Neural cell (in vitro differentiated cells): ENCODE measurements at regions not wholly inside any gene's neighbourhood (a gene's known extent, or its start where the extent isn't known, plus 50 kb on each side); places are given as distances from the start of the nearest gene placed in this dataset.

Source experiments
- H2AFZ ChIP-seq: fragments of 200-600, 300-800 bp; sonication (generic), shearing (Covaris generic); 2 replicates; pipeline ENCODE4 v1.6.0; 2014; ENCODE audit warnings: low read depth, mild to moderate bottlenecking, antibody characterized with exemption, low read length, moderate library complexity
- H3F3A ChIP-seq: fragments of 200-600 bp; shearing (Covaris generic); 2 replicates; pipeline ENCODE4 v1.6.1; 2016; ENCODE audit warnings: mild to moderate bottlenecking, moderate library complexity, mixed read lengths, antibody characterized with exemption, low read length; ENCODE audit not compliant: insufficient read depth, poor library complexity, severe bottlenecking
- H3K27ac ChIP-seq: fragments of 200-600, 300-800 bp; sonication (generic), shearing (Covaris generic); 2 replicates; pipeline ENCODE4 v1.5.1; 2014; ENCODE audit warnings: mild to moderate bottlenecking, low read length, moderate library complexity
- H3K27me3 ChIP-seq: fragments of 300-800, 200-600 bp; sonication (generic), shearing (Covaris generic); 2 replicates; pipeline ENCODE4 v1.6.0; 2014; ENCODE audit warnings: mild to moderate bottlenecking, low read depth, low read length, moderate library complexity; ENCODE audit not compliant: insufficient read depth
- H3K36me3 ChIP-seq: fragments of 300-800, 200-600 bp; sonication (generic), shearing (Covaris generic); 2 replicates; pipeline ENCODE4 v1.5.1; 2014; ENCODE audit warnings: mild to moderate bottlenecking, antibody characterized with exemption, low read length, moderate library complexity; ENCODE audit not compliant: insufficient read depth
- H3K4me2 ChIP-seq: fragments of 300-800, 200-600 bp; sonication (generic), shearing (Covaris generic); 2 replicates; pipeline ENCODE4 v1.6.0; 2014; ENCODE audit warnings: mild to moderate bottlenecking, low read length
- H3K4me3 ChIP-seq: fragments of 300-800, 200-600 bp; sonication (generic), shearing (Covaris generic); 2 replicates; pipeline ENCODE4 v1.5.1; 2014; ENCODE audit warnings: mild to moderate bottlenecking, low read length, moderate library complexity
- H3K79me2 ChIP-seq: fragments of 200-600 bp; shearing (Covaris generic); replicated peaks from 2 replicates; pipeline ENCODE4 v1.6.0; 2014; ENCODE audit warnings: mild to moderate bottlenecking, low read length, moderate library complexity; ENCODE audit not compliant: insufficient read depth
- H3K9ac ChIP-seq: fragments of 300-800, 200-600 bp; sonication (generic), shearing (Covaris generic); 2 replicates; pipeline ENCODE4 v1.6.1; 2016; ENCODE audit warnings: mild to moderate bottlenecking, low read length, mixed read lengths
- H3K9me2 ChIP-seq: fragments of 200-600 bp; shearing (Covaris generic); 2 replicates; pipeline ENCODE4 v1.6.1; 2016; ENCODE audit warnings: mild to moderate bottlenecking, low read length, mixed read lengths; ENCODE audit not compliant: insufficient read depth
- H3K9me3 ChIP-seq: fragments of 200-600, 300-800 bp; sonication (generic), shearing (Covaris generic); 2 replicates; pipeline ENCODE4 v1.6.1; 2016; ENCODE audit warnings: mild to moderate bottlenecking, mixed run types, low read length, moderate library complexity, mixed read lengths
- H4K20me1 ChIP-seq: fragments of 200-600 bp; shearing (Covaris generic); 2 replicates; pipeline ENCODE4 v1.6.1; 2016; ENCODE audit warnings: mild to moderate bottlenecking, mixed run types; ENCODE audit not compliant: insufficient read depth
- EP300 ChIP-seq: fragments of 450-650 bp; conservative IDR thresholded peaks from 2 replicates; pipeline ENCODE4 v1.6.1; 2014; ENCODE audit warnings: antibody characterized with exemption, mild to moderate bottlenecking, moderate library complexity; ENCODE audit not compliant: poor library complexity, severe bottlenecking
- EZH2 ChIP-seq: fragments of 200-600, 300-800 bp; shearing (Covaris generic), sonication (generic); IDR thresholded peaks from 2 replicates; pipeline ENCODE4 v1.6.1; 2014; ENCODE audit warnings: antibody characterized with exemption, low read length, borderline replicate concordance, mild to moderate bottlenecking; ENCODE audit not compliant: insufficient read depth, poor library complexity, severe bottlenecking
- MXI1 ChIP-seq: fragments of 450-650 bp; conservative IDR thresholded peaks from 2 replicates; pipeline ENCODE4 v1.6.1; 2014; ENCODE audit warnings: antibody characterized with exemption, mild to moderate bottlenecking; ENCODE audit not compliant: poor library complexity, severe bottlenecking
- POLR2AphosphoS5 ChIP-seq: IDR thresholded peaks from 2 replicates; pipeline ENCODE4 v1.6.1; 2012
- RAD21 ChIP-seq: fragments of 450-650 bp; conservative IDR thresholded peaks from 2 replicates; pipeline ENCODE4 v1.6.1; 2014; ENCODE audit warnings: antibody characterized with exemption, mild to moderate bottlenecking, moderate library complexity
- SMC3 ChIP-seq: fragments of 450-650 bp; conservative IDR thresholded peaks from 2 replicates; pipeline ENCODE4 v1.6.1; 2014; ENCODE audit warnings: antibody characterized with exemption, mild to moderate bottlenecking, moderate library complexity; ENCODE audit not compliant: poor library complexity
- TAF1 ChIP-seq: IDR thresholded peaks from 2 replicates; pipeline ENCODE4 v1.6.1; 2012; ENCODE audit warnings: low read depth
- TF ChIP-seq, protein P1 (sequence below): IDR thresholded peaks from 2 replicates; pipeline ENCODE4 v1.6.1; 2012; ENCODE audit warnings: borderline replicate concordance
- TF ChIP-seq, protein P2 (sequence below): fragments of 450-650 bp; IDR thresholded peaks from 2 replicates; pipeline ENCODE4 v1.5.1; 2014; ENCODE audit warnings: antibody characterized with exemption, mild to moderate bottlenecking, moderate library complexity; ENCODE audit not compliant: poor library complexity, severe bottlenecking

DNA sequence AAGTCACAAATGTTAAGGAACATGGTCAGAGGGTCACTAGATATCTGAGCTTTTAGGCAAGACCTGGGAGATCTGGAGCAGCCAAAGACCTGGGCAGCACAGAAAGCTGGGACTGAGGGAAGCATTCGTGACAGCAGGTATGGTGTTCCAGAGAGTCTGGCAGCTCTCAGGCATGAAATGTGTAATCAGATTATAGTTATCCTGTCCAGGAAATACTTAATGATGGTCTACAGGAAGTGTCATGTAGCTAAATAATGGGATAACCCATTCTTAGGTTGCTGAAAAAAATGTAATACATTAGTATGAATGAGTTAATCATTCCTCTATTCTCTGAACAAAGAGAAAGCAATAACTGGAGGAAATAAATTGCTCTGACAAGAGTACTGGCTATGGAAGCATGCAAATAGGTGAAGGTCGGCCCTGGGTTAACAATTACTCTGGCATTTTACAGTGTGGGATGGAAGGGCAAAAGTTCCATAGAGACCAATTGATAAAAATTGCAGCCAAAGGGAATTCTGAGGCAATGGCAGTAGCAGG lies 740.5 kb downstream of the CBLN4 start:
- TF ChIP-seq EP300 = no peak
- TF ChIP-seq, protein P1, sequence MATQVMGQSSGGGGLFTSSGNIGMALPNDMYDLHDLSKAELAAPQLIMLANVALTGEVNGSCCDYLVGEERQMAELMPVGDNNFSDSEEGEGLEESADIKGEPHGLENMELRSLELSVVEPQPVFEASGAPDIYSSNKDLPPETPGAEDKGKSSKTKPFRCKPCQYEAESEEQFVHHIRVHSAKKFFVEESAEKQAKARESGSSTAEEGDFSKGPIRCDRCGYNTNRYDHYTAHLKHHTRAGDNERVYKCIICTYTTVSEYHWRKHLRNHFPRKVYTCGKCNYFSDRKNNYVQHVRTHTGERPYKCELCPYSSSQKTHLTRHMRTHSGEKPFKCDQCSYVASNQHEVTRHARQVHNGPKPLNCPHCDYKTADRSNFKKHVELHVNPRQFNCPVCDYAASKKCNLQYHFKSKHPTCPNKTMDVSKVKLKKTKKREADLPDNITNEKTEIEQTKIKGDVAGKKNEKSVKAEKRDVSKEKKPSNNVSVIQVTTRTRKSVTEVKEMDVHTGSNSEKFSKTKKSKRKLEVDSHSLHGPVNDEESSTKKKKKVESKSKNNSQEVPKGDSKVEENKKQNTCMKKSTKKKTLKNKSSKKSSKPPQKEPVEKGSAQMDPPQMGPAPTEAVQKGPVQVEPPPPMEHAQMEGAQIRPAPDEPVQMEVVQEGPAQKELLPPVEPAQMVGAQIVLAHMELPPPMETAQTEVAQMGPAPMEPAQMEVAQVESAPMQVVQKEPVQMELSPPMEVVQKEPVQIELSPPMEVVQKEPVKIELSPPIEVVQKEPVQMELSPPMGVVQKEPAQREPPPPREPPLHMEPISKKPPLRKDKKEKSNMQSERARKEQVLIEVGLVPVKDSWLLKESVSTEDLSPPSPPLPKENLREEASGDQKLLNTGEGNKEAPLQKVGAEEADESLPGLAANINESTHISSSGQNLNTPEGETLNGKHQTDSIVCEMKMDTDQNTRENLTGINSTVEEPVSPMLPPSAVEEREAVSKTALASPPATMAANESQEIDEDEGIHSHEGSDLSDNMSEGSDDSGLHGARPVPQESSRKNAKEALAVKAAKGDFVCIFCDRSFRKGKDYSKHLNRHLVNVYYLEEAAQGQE = no peak
- no peak for TF ChIP-seq POLR2AphosphoS5
- TF ChIP-seq SMC3 = no peak
- TF ChIP-seq, protein P2, sequence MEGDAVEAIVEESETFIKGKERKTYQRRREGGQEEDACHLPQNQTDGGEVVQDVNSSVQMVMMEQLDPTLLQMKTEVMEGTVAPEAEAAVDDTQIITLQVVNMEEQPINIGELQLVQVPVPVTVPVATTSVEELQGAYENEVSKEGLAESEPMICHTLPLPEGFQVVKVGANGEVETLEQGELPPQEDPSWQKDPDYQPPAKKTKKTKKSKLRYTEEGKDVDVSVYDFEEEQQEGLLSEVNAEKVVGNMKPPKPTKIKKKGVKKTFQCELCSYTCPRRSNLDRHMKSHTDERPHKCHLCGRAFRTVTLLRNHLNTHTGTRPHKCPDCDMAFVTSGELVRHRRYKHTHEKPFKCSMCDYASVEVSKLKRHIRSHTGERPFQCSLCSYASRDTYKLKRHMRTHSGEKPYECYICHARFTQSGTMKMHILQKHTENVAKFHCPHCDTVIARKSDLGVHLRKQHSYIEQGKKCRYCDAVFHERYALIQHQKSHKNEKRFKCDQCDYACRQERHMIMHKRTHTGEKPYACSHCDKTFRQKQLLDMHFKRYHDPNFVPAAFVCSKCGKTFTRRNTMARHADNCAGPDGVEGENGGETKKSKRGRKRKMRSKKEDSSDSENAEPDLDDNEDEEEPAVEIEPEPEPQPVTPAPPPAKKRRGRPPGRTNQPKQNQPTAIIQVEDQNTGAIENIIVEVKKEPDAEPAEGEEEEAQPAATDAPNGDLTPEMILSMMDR = no peak
- TF ChIP-seq EZH2 = no peak
- no peak for TF ChIP-seq RAD21
- TF ChIP-seq MXI1 = no peak
- TF ChIP-seq TAF1 = no peak
- no peak overlapping the region for H3K4me2 ChIP-seq
- H3K79me2 ChIP-seq = no peaks in the 10 kb centered on the region
- H2AFZ ChIP-seq = no peak overlapping the region
- no peak overlapping the region for H3K27ac ChIP-seq
- no peak overlapping the region for H3K4me3 ChIP-seq
- no peaks in the 10 kb centered on the region for H4K20me1 ChIP-seq
- no peaks in the 10 kb centered on the region for H3F3A ChIP-seq
- H3K9me2 ChIP-seq = no peaks in the 10 kb centered on the region
- no peaks in the 10 kb centered on the region for H3K36me3 ChIP-seq
- H3K27me3 ChIP-seq = no peaks in the 10 kb centered on the region
- H3K9me3 ChIP-seq = no peaks in the 10 kb centered on the region
- H3K9ac ChIP-seq = no peak overlapping the region

DNA sequence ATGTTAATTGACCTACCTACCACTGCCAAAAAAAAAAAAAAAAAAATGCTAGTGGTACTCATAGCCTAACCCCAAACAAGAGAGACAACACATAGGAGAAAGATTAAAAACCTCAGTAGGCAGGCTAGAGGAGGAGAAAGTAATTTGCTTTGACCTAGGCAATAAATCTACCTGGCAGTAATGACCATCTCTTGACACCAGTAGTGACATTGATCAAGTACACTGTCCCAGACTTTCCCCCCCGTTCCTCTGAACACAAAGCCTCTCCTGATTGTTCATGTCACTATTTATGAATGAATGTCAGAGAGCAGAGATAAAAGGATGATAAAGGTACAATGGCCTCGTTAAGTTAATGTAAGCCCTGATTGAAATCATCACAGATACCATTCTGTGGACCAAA lies 746.8 kb downstream of the CBLN4 start:
- Histone ChIP-seq H3K9ac (no peak overlapping the region), H3K9me3 (no peaks in the 10 kb centered on the region), H3K79me2 (no peaks in the 10 kb centered on the region), H3K4me3 (no peak overlapping the region), H3K36me3 (no peaks in the 10 kb centered on the region), H2AFZ (no peak overlapping the region), H4K20me1 (no peaks in the 10 kb centered on the region), H3K4me2 (no peak overlapping the region), H3F3A (no peaks in the 10 kb centered on the region), H3K27ac (no peak overlapping the region), H3K9me2 (no peaks in the 10 kb centered on the region), H3K27me3 (no peaks in the 10 kb centered on the region)
- TF ChIP-seq EP300 (no peak), MXI1 (no peak), RAD21 (no peak), SMC3 (no peak), EZH2 (no peak), POLR2AphosphoS5 (no peak), TAF1 (no peak)
- TF ChIP-seq, protein P2 = no peak
- TF ChIP-seq, protein P1 = no peak
